T-cell (primary cell): ENCODE measurements at regions not wholly inside any gene's neighbourhood (a gene's known extent, or its start where the extent isn't known, plus 50 kb on each side); places are given as distances from the start of the nearest gene placed in this dataset.
A peak's percentile ranks its signal among the peaks of the same experiment; 100 is the strongest.

Experiments
- ATAC-seq, 4 experiments: fragments of 200-7000 bp in 3 of 4; fragments of 150-1000 bp in 1 of 4; cut with Tn5 transposase; replicated peaks in 1 of 4; 1 replicate in 3 of 4; 2 replicates in 1 of 4; pipeline ENCODE4 v1.10.0; 2021; ENCODE audit warnings: moderate library complexity in 3 of 4, mild to moderate bottlenecking in 2 of 4, moderate number of reproducible peaks in 1 of 4
- CTCF ChIA-PET, 2 donors: fragments of 300-600 bp; sonication (Branson Sonifier 250); formaldehyde crosslinking; loops; one replicate each; lab custom pipeline; 2022; ENCODE audit warnings: antibody characterized with exemption in 2 of 2; lab: Charles Lee
- POLR2A ChIA-PET, 2 donors: fragments of 300-600 bp; sonication (Branson Sonifier 250); formaldehyde crosslinking; loops; one replicate each; lab custom pipeline; 2022; ENCODE audit warnings: antibody characterized with exemption in 2 of 2; lab: Charles Lee
- DNase-seq, 35 experiments: peaks; one replicate each; pipeline versions ENCODE4 v3.0.0 to v3.0.0-alpha.2; 2013 to 2023
- H3K27ac ChIP-seq: one replicate; pipeline ENCODE4 v1.5.1; 2013; ENCODE audit warnings: low read length
- H3K27me3 ChIP-seq, 2 experiments: replicated peaks in 1 of 2; 1 replicate in 1 of 2; 2 replicates in 1 of 2; pipeline versions ENCODE4 v1.6.1 to v1.7.0; 2013; ENCODE audit warnings: low read length in 1 of 2, mixed read lengths in 1 of 2; ENCODE audit not compliant: control insufficient read depth in 2 of 2, insufficient read depth in 2 of 2; ENCODE audit errors: extremely low read depth in 1 of 2
- H3K36me3 ChIP-seq, 2 donors: 1 replicate in 1 of 2; 2 replicates in 1 of 2; pipeline versions ENCODE4 v1.6.1 to v1.7.0; 2013; ENCODE audit warnings: low read length in 1 of 2; ENCODE audit not compliant: control insufficient read depth in 2 of 2, insufficient read depth in 1 of 2; ENCODE audit errors: extremely low read depth in 1 of 2
- H3K4me1 ChIP-seq, 2 experiments: 1 replicate in 1 of 2; 2 replicates in 1 of 2; pipeline versions ENCODE4 v1.6.1 to v1.7.0; 2013; ENCODE audit warnings: low read length in 2 of 2, mixed read lengths in 1 of 2; ENCODE audit not compliant: insufficient read depth in 2 of 2, control insufficient read depth in 1 of 2; ENCODE audit errors: extremely low read depth in 1 of 2
- H3K4me3 ChIP-seq, 2 donors: 1 replicate in 1 of 2; 2 replicates in 1 of 2; pipeline versions ENCODE4 v1.5.1 to v1.7.0; 2013; ENCODE audit warnings: mild to moderate bottlenecking in 2 of 2, low read length in 1 of 2, moderate library complexity in 1 of 2; ENCODE audit not compliant: control insufficient read depth in 1 of 2; ENCODE audit errors: extremely low read depth in 1 of 2
- H3K9me3 ChIP-seq: 2 replicates; pipeline ENCODE4 v1.7.0; 2013
- H3K27ac Mint-ChIP-seq, 2 donors: one replicate each; pipeline ENCODE4 v1.8.0; 2020 to 2021; ENCODE audit warnings: mild to moderate bottlenecking in 2 of 2, mixed read lengths in 2 of 2
- H3K27me3 Mint-ChIP-seq, 2 donors: one replicate each; pipeline ENCODE4 v1.8.0; 2021 to 2022; ENCODE audit warnings: mixed read lengths in 2 of 2
- H3K36me3 Mint-ChIP-seq: one replicate; pipeline ENCODE4 v1.8.0; 2021; ENCODE audit warnings: mixed read lengths
- H3K4me1 Mint-ChIP-seq, 3 donors: one replicate each; pipeline ENCODE4 v1.8.0; 2020 to 2022; ENCODE audit warnings: mixed read lengths in 3 of 3, mild to moderate bottlenecking in 1 of 3
- H3K4me3 Mint-ChIP-seq, 3 donors: one replicate each; pipeline ENCODE4 v1.8.0; 2020 to 2022; ENCODE audit warnings: mild to moderate bottlenecking in 3 of 3, mixed read lengths in 3 of 3, moderate library complexity in 3 of 3
- H3K9me3 Mint-ChIP-seq, 3 donors: one replicate each; pipeline ENCODE4 v1.8.0; 2020 to 2022; ENCODE audit warnings: mixed read lengths in 3 of 3
- WGBS: methylation state at CpG from one replicate; pipeline ENCODE4 v1.1.5; 2013; ENCODE audit warnings: missing lambda C conversion rate; ENCODE audit not compliant: insufficient coverage; 5-methylcytosine and 5-hydroxymethylcytosine counted together

DNA sequence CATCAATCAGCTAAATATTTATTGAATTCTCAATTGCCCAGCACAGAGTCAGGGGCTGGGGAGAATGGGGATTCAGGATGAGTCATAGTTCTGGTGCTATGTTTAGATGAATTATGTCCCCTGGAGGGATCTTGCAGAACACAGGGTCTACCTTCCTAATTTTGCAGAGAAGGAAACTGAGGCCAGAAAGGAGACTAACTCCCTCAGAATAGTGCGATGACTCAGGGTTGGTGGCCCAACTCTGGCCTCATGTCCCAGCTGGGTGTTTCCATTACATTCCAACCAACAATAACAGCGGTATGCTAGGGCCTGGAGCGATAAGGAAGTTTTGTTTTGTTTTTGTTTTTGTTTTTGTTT, 270.9 kb downstream of the TLE3 start:
- POLR2A ChIA-PET: interaction anchor here in 1 of 2 donors (1.0 kb wide), 1 partner anchor 44 kb away, joined by 3 read pairs; no protein-coding TSS in a partner anchor
- H3K9me3 ChIP-seq: no peaks in the 10 kb centered on the region
- DNase-seq (no peak), ATAC-seq (no peak)
- no peaks in the 10 kb centered on the region for H3K9me3 Mint-ChIP-seq
- no peak overlapping the region for H3K27ac ChIP-seq
- H3K36me3 ChIP-seq: no peaks in the 10 kb centered on the region
- peak overlapping the region in 1 of 2 donors; percentile 47 for H3K27ac Mint-ChIP-seq
- CTCF ChIA-PET: interaction anchor here in 1 of 2 donors (0.5 kb wide), 1 partner anchor 604 kb away, joined by 3 read pairs; no protein-coding TSS in a partner anchor
- peaks cover 0 to 3% of the 10 kb centered on the region in 2 donors for H3K27me3 Mint-ChIP-seq
- peaks cover 0 to 2% (median 0%) of the 10 kb centered on the region in 3 donors for H3K4me1 Mint-ChIP-seq
- no peaks in the 10 kb centered on the region for H3K4me1 ChIP-seq
- no CpG with 5 or more reads among the region's 3 CpGs for WGBS
- H3K4me3 Mint-ChIP-seq: no peak overlapping the region
- H3K4me3 ChIP-seq: no peak overlapping the region
- H3K36me3 Mint-ChIP-seq: no peaks in the 10 kb centered on the region
- peaks cover 0 to 5% of the 10 kb centered on the region in 2 experiments for H3K27me3 ChIP-seq

DNA sequence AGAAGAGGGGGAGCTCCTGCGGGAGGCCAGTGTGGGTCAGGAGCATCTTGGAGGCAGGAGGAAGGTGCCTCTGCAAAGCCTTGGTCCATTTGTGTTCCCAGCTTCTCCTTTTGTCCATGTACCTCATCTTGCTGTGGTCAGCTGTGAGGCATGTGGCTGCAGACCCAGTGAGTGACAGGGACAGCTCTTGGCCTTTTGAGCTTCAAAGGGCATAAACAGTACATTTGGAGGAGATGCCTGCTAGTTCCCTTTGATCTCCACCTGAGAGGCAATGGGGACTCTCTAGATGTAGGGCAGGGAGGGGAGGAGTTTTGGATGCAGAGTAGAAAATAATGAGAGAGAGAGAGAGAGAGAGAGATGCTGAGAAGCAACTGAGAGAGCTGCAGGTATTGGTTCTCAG, 270.0 kb downstream of the TLE3 start:
- H3K9me3 Mint-ChIP-seq: no peaks in the 10 kb centered on the region
- peaks cover 0 to 5% of the 10 kb centered on the region in 2 experiments for H3K27me3 ChIP-seq
- peaks cover 0 to 2% (median 0%) of the 10 kb centered on the region in 3 donors for H3K4me1 Mint-ChIP-seq
- H3K4me3 Mint-ChIP-seq: no peak overlapping the region
- ChIA-PET POLR2A (no interaction called here), CTCF (interaction anchor here (0.6 to 0.7 kb wide), 2 partner anchors 10 to 896 kb away, joined by 3 to 4 read pairs; no protein-coding TSS in a partner anchor)
- DNase-seq (no peak), ATAC-seq (no peak)
- H3K4me1 ChIP-seq: no peaks in the 10 kb centered on the region
- WGBS: 100% methylated on average over 1 of the region's 1 CpG
- H3K4me3 ChIP-seq: no peak overlapping the region
- no peaks in the 10 kb centered on the region for H3K9me3 ChIP-seq
- no peaks in the 10 kb centered on the region for H3K36me3 ChIP-seq
- no peaks in the 10 kb centered on the region for H3K36me3 Mint-ChIP-seq
- H3K27ac ChIP-seq: no peak overlapping the region
- peaks cover 0 to 3% of the 10 kb centered on the region in 2 donors for H3K27me3 Mint-ChIP-seq
- no peak overlapping the region for H3K27ac Mint-ChIP-seq

DNA sequence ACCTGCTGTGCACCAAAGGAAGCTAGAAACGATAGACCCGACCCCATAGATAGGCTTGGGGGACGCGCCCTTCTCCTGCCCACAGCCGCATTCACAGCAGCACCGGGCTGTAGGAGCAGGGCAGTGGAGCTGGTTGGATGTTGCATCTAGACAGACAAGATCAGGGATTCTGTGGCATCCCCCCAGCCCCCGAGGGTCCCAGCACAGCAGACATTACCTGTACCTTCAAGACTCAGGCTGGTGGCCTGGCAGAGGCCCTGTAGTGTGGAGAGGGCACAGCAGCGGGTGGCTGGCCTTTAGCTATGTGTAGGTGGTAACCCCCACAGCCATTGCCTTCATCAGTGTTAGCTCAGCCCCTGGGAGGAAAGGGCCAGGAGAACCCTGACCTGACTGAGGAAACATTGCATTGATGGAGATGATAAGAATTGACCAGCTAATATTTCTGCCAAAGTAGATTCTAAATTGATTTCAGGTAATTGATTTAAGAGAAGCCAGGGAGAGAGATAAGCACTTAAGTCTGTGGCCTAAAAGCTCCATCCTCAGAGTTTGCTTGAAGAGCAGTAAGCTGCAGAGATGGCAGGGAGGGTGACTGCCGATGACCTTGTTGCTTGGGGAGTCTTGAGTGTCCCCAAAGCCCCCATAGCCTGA, 269.4 kb downstream of the TLE3 start:
- no peaks in the 10 kb centered on the region for H3K4me1 ChIP-seq
- H3K4me1 Mint-ChIP-seq: peaks cover 0 to 2% (median 0%) of the 10 kb centered on the region in 3 donors
- no peak overlapping the region for H3K4me3 Mint-ChIP-seq
- H3K27me3 Mint-ChIP-seq: peaks cover 0 to 3% of the 10 kb centered on the region in 2 donors
- ATAC-seq: no peak
- DNase-seq: no peak
- no peaks in the 10 kb centered on the region for H3K9me3 Mint-ChIP-seq
- H3K27ac ChIP-seq: no peak overlapping the region
- no peak overlapping the region for H3K27ac Mint-ChIP-seq
- POLR2A ChIA-PET: no interaction called here
- WGBS: 86% methylated on average over 2 of the region's 9 CpGs
- no peaks in the 10 kb centered on the region for H3K36me3 Mint-ChIP-seq
- H3K27me3 ChIP-seq: peaks cover 0 to 5% of the 10 kb centered on the region in 2 experiments
- CTCF ChIA-PET: interaction anchor here in 1 of 2 donors (0.7 kb wide), 1 partner anchor 9 kb away, joined by 3 read pairs; no protein-coding TSS in a partner anchor
- H3K4me3 ChIP-seq: no peak overlapping the region
- H3K36me3 ChIP-seq: no peaks in the 10 kb centered on the region
- H3K9me3 ChIP-seq: no peaks in the 10 kb centered on the region

DNA sequence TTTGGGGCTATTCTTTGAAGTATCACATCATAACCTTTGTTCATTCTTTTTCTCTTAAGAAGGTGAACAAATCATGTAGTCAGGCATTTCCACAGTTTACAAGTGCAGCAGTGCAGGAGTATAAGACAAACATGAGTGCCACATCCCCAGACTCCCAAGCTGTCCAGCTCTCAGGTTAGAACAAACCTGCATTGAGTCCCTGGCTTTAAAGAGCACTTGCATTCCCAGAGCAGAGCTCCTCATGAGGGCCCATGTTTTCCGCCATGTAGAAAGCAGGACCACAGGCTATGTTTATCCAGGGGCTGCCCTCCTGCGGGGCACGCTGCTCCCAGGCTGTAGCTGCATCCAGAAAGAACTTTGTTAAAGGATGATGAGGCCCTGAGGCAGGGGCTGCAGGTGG, 267.7 kb downstream of the TLE3 start:
- H3K36me3 Mint-ChIP-seq: no peaks in the 10 kb centered on the region
- Histone ChIP-seq H3K27ac (no peak overlapping the region), H3K4me1 (no peaks in the 10 kb centered on the region), H3K9me3 (no peaks in the 10 kb centered on the region), H3K4me3 (no peak overlapping the region), H3K36me3 (no peaks in the 10 kb centered on the region), H3K27me3 (peaks cover 0 to 10% of the 10 kb centered on the region in 2 experiments)
- DNase-seq (no peak), ATAC-seq (no peak)
- WGBS: 93% methylated on average over 3 of the region's 3 CpGs
- no peaks in the 10 kb centered on the region for H3K4me1 Mint-ChIP-seq
- no peak overlapping the region for H3K4me3 Mint-ChIP-seq
- CTCF ChIA-PET: no interaction called here
- peaks cover 0 to 3% of the 10 kb centered on the region in 2 donors for H3K27me3 Mint-ChIP-seq
- no peak overlapping the region for H3K27ac Mint-ChIP-seq
- H3K9me3 Mint-ChIP-seq: no peaks in the 10 kb centered on the region
- POLR2A ChIA-PET: interaction anchor here in 1 of 2 donors (0.6 kb wide), 1 partner anchor 718 kb away, joined by 3 read pairs; no protein-coding TSS in a partner anchor

GRCh38 chr15:69830430-69830829, 267.3 kb downstream of the TLE3 start:
- Histone ChIP-seq H3K4me3 (no peak overlapping the region), H3K9me3 (no peaks in the 10 kb centered on the region), H3K4me1 (no peaks in the 10 kb centered on the region), H3K27ac (no peak overlapping the region), H3K36me3 (no peaks in the 10 kb centered on the region), H3K27me3 (peaks cover 0 to 10% of the 10 kb centered on the region in 2 experiments)
- ChIA-PET POLR2A (no interaction called here), CTCF (no interaction called here)
- Mint-ChIP-seq H3K9me3 (no peaks in the 10 kb centered on the region), H3K36me3 (no peaks in the 10 kb centered on the region), H3K4me3 (no peak overlapping the region), H3K4me1 (no peaks in the 10 kb centered on the region), H3K27me3 (peaks cover 0 to 3% of the 10 kb centered on the region in 2 donors), H3K27ac (no peak overlapping the region)
- no peak for DNase-seq
- no peak for ATAC-seq
- no CpG with 5 or more reads among the region's 4 CpGs for WGBS

DNA sequence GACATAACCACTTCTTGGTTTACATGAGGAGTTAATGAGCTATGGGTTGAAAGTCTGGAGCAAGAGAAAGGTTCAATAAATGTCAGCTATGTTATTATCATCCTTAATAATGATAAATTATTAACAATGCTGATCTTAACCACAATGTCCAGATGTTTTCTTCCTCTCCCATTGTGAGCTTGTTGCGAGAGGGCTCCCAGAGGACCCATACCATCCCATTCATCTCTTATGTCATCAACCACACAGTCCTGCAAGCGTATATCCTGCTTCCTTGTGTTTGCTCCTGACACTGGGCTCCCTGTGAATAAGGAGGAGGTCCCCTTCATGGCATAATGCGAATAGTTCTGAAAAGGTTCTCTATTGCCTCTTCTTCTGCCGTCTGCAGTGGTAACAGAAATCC, 266.8 kb downstream of the TLE3 start:
- ChIA-PET CTCF (no interaction called here), POLR2A (no interaction called here)
- no peaks in the 10 kb centered on the region for H3K4me1 Mint-ChIP-seq
- H3K4me3 ChIP-seq: no peak overlapping the region
- no peaks in the 10 kb centered on the region for H3K4me1 ChIP-seq
- no peaks in the 10 kb centered on the region for H3K9me3 ChIP-seq
- peaks cover 0 to 9% of the 10 kb centered on the region in 2 experiments for H3K27me3 ChIP-seq
- no peak overlapping the region for H3K4me3 Mint-ChIP-seq
- no peaks in the 10 kb centered on the region for H3K36me3 Mint-ChIP-seq
- H3K36me3 ChIP-seq: no peaks in the 10 kb centered on the region
- 83% methylated on average over 1 of the region's 4 CpGs for WGBS
- H3K27ac Mint-ChIP-seq: no peak overlapping the region
- H3K27me3 Mint-ChIP-seq: peaks cover 0 to 3% of the 10 kb centered on the region in 2 donors
- ATAC-seq (no peak), DNase-seq (no peak)
- H3K9me3 Mint-ChIP-seq: no peaks in the 10 kb centered on the region
- H3K27ac ChIP-seq: no peak overlapping the region
